GM23338 (cell line): ENCODE measurements at regions not wholly inside any gene's neighbourhood (a gene's known extent, or its start where the extent isn't known, plus 50 kb on each side); places are given as distances from the start of the nearest gene placed in this dataset.

Source experiments
- ATAC-seq: fragments of 200-7000 bp; cut with Tn5 transposase; 3 replicates; pipeline ENCODE4 v1.9.1; 2020
- DNase-seq: peaks from one replicate; pipeline ENCODE4 v3.0.0-alpha.2; 2015; ENCODE audit warnings: low spot score
- H2AFZ ChIP-seq: fragments of 200-600 bp; sonication (generic); 2 replicates; pipeline ENCODE4 v1.8.0; 2016; ENCODE audit warnings: antibody characterized with exemption, mild to moderate bottlenecking, moderate library complexity
- H3F3A ChIP-seq: fragments of 200-600 bp; sonication (generic); replicated peaks from 2 replicates; pipeline ENCODE4 v1.8.0; 2017; ENCODE audit warnings: antibody characterized with exemption, mixed run types, low read depth
- H3K27ac ChIP-seq: fragments of 200-600 bp; sonication (generic); 2 replicates; pipeline ENCODE4 v1.6.1; 2016; ENCODE audit warnings: low read depth
- H3K27me3 ChIP-seq: fragments of 200-600 bp; sonication (generic); 2 replicates; pipeline ENCODE4 v1.8.0; 2016; ENCODE audit warnings: mild to moderate bottlenecking, mixed run types, moderate library complexity; ENCODE audit not compliant: insufficient read depth
- H3K36me3 ChIP-seq: fragments of 200-600 bp; sonication (generic); 2 replicates; pipeline ENCODE4 v1.8.0; 2016; ENCODE audit warnings: mild to moderate bottlenecking; ENCODE audit not compliant: insufficient read depth
- H3K4me1 ChIP-seq: fragments of 200-600 bp; sonication (generic); 2 replicates; pipeline ENCODE4 v1.8.0; 2016; ENCODE audit warnings: mild to moderate bottlenecking, moderate library complexity; ENCODE audit not compliant: insufficient read depth
- H3K4me2 ChIP-seq: fragments of 200-600 bp; sonication (generic); 2 replicates; pipeline ENCODE4 v1.7.1; 2017; ENCODE audit warnings: mixed run types
- H3K4me3 ChIP-seq: fragments of 200-600 bp; sonication (generic); 2 replicates; pipeline ENCODE4 v1.6.1; 2016; ENCODE audit warnings: mixed run types
- H3K79me2 ChIP-seq: fragments of 200-600 bp; sonication (generic); replicated peaks from 2 replicates; pipeline ENCODE4 v1.8.0; 2017; ENCODE audit warnings: mild to moderate bottlenecking; ENCODE audit not compliant: insufficient read depth
- H3K9me2 ChIP-seq: fragments of 200-600 bp; sonication (generic); 2 replicates; pipeline ENCODE4 v1.8.0; 2017; ENCODE audit not compliant: insufficient read depth
- H4K20me1 ChIP-seq: fragments of 200-600 bp; sonication (generic); replicated peaks from 2 replicates; pipeline ENCODE4 v1.8.0; 2017; ENCODE audit warnings: mild to moderate bottlenecking; ENCODE audit not compliant: insufficient read depth
- H3K27ac Mint-ChIP-seq: 2 replicates; pipeline ENCODE4 v1.8.0; 2020; ENCODE audit warnings: inconsistent platforms, mild to moderate bottlenecking, moderate library complexity, mixed read lengths
- H3K27me3 Mint-ChIP-seq: 3 replicates; pipeline ENCODE4 v1.8.0; 2022; ENCODE audit warnings: low read depth, mild to moderate bottlenecking, moderate library complexity, mixed read lengths, inconsistent platforms; ENCODE audit not compliant: insufficient read depth, poor library complexity
- H3K36me3 Mint-ChIP-seq: 3 replicates; pipeline ENCODE4 v1.8.0; 2021; ENCODE audit warnings: low read depth, mild to moderate bottlenecking, inconsistent platforms, moderate library complexity, mixed read lengths
- H3K4me1 Mint-ChIP-seq: 3 replicates; pipeline ENCODE4 v1.8.0; 2020; ENCODE audit warnings: mild to moderate bottlenecking, inconsistent platforms, mixed read lengths
- H3K4me3 Mint-ChIP-seq: 3 replicates; pipeline ENCODE4 v1.8.0; 2021; ENCODE audit warnings: moderate library complexity, mild to moderate bottlenecking, inconsistent platforms, mixed read lengths
- H3K9me3 Mint-ChIP-seq: 3 replicates; pipeline ENCODE4 v1.8.0; 2020; ENCODE audit warnings: moderate library complexity, mild to moderate bottlenecking, inconsistent platforms, mixed read lengths
- CTCF ChIP-seq, 2 experiments: fragments of 200-600 bp in 1 of 2; sonication (generic) in 1 of 2; conservative IDR thresholded peaks; 2 replicates each; pipeline versions ENCODE4 v1.5.1 to v1.6.1; 2016 to 2017; ENCODE audit warnings: antibody characterized with exemption in 2 of 2, low read depth in 2 of 2, mild to moderate bottlenecking in 2 of 2, moderate library complexity in 1 of 2
- JUNB ChIP-seq: IDR thresholded peaks from one replicate; pipeline ENCODE4 v1.6.1; 2016; ENCODE audit warnings: antibody characterized with exemption; ENCODE audit not compliant: unreplicated experiment
- NANOG ChIP-seq: IDR thresholded peaks from 2 replicates; pipeline ENCODE4 v1.6.1; 2016; ENCODE audit warnings: antibody characterized with exemption, borderline replicate concordance
- ZNF114 ChIP-seq: fragments of 250-450 bp; sonication (Bioruptor Pico); IDR thresholded peaks from 2 replicates; pipeline ENCODE4 v1.5.0; 2020; ENCODE audit warnings: mild to moderate bottlenecking, moderate library complexity
- ZNF331 ChIP-seq: fragments of 250-450 bp; sonication (Bioruptor Pico); IDR thresholded peaks from 2 replicates; pipeline ENCODE4 v1.5.0; 2020; ENCODE audit warnings: low read depth, mild to moderate bottlenecking, moderate library complexity
- ZNF462 ChIP-seq: fragments of 250-450 bp; sonication (Bioruptor Pico); IDR thresholded peaks from 2 replicates; pipeline ENCODE4 v1.5.0; 2020; ENCODE audit warnings: mild to moderate bottlenecking, moderate library complexity

- TF ChIP-seq ZNF462 (no peak), ZNF114 (CRISPR knock-in tag) (no peak), ZNF331 (no peak)
These were observed 125.0 kb downstream of the SPCS3 start (continued) for GRCh38 chr4:176444741-176445140.

- Histone ChIP-seq H3K79me2 (no peaks in the 10 kb centered on the region), H3K36me3 (no peaks in the 10 kb centered on the region), H3K9me2 (no peaks in the 10 kb centered on the region), H3K4me1 (no peaks in the 10 kb centered on the region), H3F3A (no peaks in the 10 kb centered on the region), H3K4me3 (no peak overlapping the region), H4K20me1 (no peaks in the 10 kb centered on the region), H3K27ac (no peak overlapping the region), H3K27me3 (no peaks in the 10 kb centered on the region), H2AFZ (no peak overlapping the region), H3K4me2 (no peak overlapping the region)
- H3K4me3 Mint-ChIP-seq = no peak overlapping the region
- ATAC-seq (no peak), DNase-seq (peak; percentile 19)
- H3K27me3 Mint-ChIP-seq = no peaks in the 10 kb centered on the region
- H3K4me1 Mint-ChIP-seq = peaks cover 8% of the 10 kb centered on the region
- H3K9me3 Mint-ChIP-seq = no peaks in the 10 kb centered on the region
- H3K27ac Mint-ChIP-seq = no peak overlapping the region
- no peaks in the 10 kb centered on the region for H3K36me3 Mint-ChIP-seq
- no peak for TF ChIP-seq NANOG
- no peak for TF ChIP-seq JUNB
- no peak for TF ChIP-seq CTCF (conservative IDR thresholded peaks at IDR 0.05; ENCODE audit: low read depth in 2 of 2)
These were observed 129.0 kb downstream of the SPCS3 start for GRCh38 chr4:176448761-176449160.
